GM12892 (cell line): ENCODE measurements at regions not wholly inside any gene's neighbourhood (a gene's known extent, or its start where the extent isn't known, plus 50 kb on each side); places are given as distances from the start of the nearest gene placed in this dataset.

Experiments
- DNase-seq: peaks from one replicate; pipeline ENCODE4 v3.0.0; 2011; ENCODE audit not compliant: insufficient read length
- FAIRE-seq: peaks from 2 replicates; lab custom pipeline; 2011; peaks lifted over from hg19 to GRCh38; lab: Jason Lieb, UNC
- POLR2A ChIP-seq: IDR thresholded peaks from 2 replicates; pipeline ENCODE4 v1.6.1; 2011; ENCODE audit warnings: low read depth, low read length, control low read depth
- POLR2AphosphoS5 ChIP-seq: IDR thresholded peaks from 2 replicates; pipeline ENCODE4 v1.6.1; 2011; ENCODE audit warnings: low read depth, low read length, control low read depth
- TAF1 ChIP-seq: IDR thresholded peaks from 2 replicates; pipeline ENCODE4 v1.6.1; 2011; ENCODE audit warnings: low read depth, mild to moderate bottlenecking, control low read depth, low read length, borderline replicate concordance

- no peak for DNase-seq
- no peak for FAIRE-seq
- no peak for TF ChIP-seq TAF1
- no peak for TF ChIP-seq POLR2A
- no peak for TF ChIP-seq POLR2AphosphoS5
Observed at GRCh38 chr5:124639095-124639665, 107.3 kb downstream of the ZNF608 start.

- TF ChIP-seq POLR2A (no peak), TAF1 (no peak), POLR2AphosphoS5 (no peak)
- FAIRE-seq (no peak), DNase-seq (no peak)
Observed at GRCh38 chr5:124637011-124637410, 109.4 kb downstream of the ZNF608 start.

- no peak for FAIRE-seq
- DNase-seq = no peak
- TF ChIP-seq TAF1 (no peak), POLR2AphosphoS5 (no peak), POLR2A (no peak)
Observed at GRCh38 chr5:124634741-124635323, 111.6 kb downstream of the ZNF608 start.

- TF ChIP-seq TAF1 = no peak
- no peak for TF ChIP-seq POLR2AphosphoS5
- no peak for TF ChIP-seq POLR2A
- DNase-seq = no peak
- no peak for FAIRE-seq
Observed at GRCh38 chr5:124634228-124634739, 112.2 kb downstream of the ZNF608 start.

GRCh38 chr5:124633209-124633608 lies 113.2 kb downstream of the ZNF608 start:
- no peak for DNase-seq
- TF ChIP-seq POLR2A (no peak), POLR2AphosphoS5 (no peak), TAF1 (no peak)
- no peak for FAIRE-seq

GRCh38 chr5:124631874-124632550 lies 114.4 kb downstream of the ZNF608 start:
- DNase-seq (no peak), FAIRE-seq (no peak)
- no peak for TF ChIP-seq POLR2A

- FAIRE-seq (peak; percentile 86), DNase-seq (no peak)
- TF ChIP-seq POLR2AphosphoS5 = no peak
- TF ChIP-seq TAF1 = no peak
- TF ChIP-seq POLR2A = no peak
Observed at GRCh38 chr5:124630767-124631704, 115.4 kb downstream of the ZNF608 start.

GRCh38 chr5:124628721-124629596 lies 117.5 kb downstream of the ZNF608 start:
- TF ChIP-seq TAF1 = no peak
- no peak for TF ChIP-seq POLR2AphosphoS5
- no peak for TF ChIP-seq POLR2A
- no peak for DNase-seq
- no peak for FAIRE-seq

GRCh38 chr5:124627815-124628595 lies 118.4 kb downstream of the ZNF608 start:
- TF ChIP-seq POLR2A = no peak
- DNase-seq (no peak), FAIRE-seq (no peak)

- TF ChIP-seq POLR2A (no peak), POLR2AphosphoS5 (no peak), TAF1 (no peak)
- no peak for DNase-seq
- FAIRE-seq = no peak
Observed at GRCh38 chr5:124626053-124626452, 120.4 kb downstream of the ZNF608 start.
